Suprapubic skin (tissue), 4 donors: ENCODE measurements at regions not wholly inside any gene's neighbourhood (a gene's known extent, or its start where the extent isn't known, plus 50 kb on each side); places are given as distances from the start of the nearest gene placed in this dataset.

Experiments
- EP300 ChIP-seq: sonication (generic); formaldehyde crosslinking; IDR thresholded peaks from one replicate; pipeline ENCODE4 v1.6.1; 2017; ENCODE audit warnings: antibody characterized with exemption
- POLR2A ChIP-seq, 2 donors: fragments of 450-650 bp; IDR thresholded peaks; one replicate each; pipeline ENCODE4 v1.6.1; 2017; ENCODE audit warnings: antibody characterized with exemption in 2 of 2, mild to moderate bottlenecking in 2 of 2, moderate library complexity in 2 of 2
- POLR2AphosphoS5 ChIP-seq, 3 donors: sonication (generic); formaldehyde crosslinking; IDR thresholded peaks; one replicate each; pipeline ENCODE4 v1.6.1; 2017; ENCODE audit warnings: antibody characterized with exemption in 3 of 3
- TF ChIP-seq, protein P1 (sequence below), 2 donors: fragments of 200-600 bp in 1 of 2; fragments of 450-650 bp in 1 of 2; sonication (generic) in 1 of 2; IDR thresholded peaks; one replicate each; pipeline ENCODE4 v1.5.1; 2016 to 2019; ENCODE audit warnings: antibody characterized with exemption in 2 of 2, mild to moderate bottlenecking in 1 of 2, moderate library complexity in 1 of 2

DNA sequence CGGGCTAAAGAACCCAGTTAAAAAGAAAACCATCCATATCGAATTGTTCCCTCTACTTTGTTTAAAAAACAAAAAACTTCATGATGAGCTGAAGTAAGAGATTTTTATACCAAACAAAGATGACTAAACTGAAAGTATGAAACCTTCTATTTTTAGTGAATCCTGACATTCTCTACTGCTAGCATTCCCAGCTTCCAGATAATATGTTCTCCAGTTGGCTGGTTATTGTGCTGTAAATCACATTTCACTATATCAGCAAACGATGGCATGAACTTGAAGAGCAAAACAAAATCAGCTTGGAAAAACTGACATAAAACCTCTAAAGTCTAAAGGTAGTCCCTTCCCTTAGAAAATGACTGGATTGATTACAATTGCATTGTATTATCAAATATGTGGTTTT lies 68.1 kb upstream of the APP start:
- TF ChIP-seq, protein P1, sequence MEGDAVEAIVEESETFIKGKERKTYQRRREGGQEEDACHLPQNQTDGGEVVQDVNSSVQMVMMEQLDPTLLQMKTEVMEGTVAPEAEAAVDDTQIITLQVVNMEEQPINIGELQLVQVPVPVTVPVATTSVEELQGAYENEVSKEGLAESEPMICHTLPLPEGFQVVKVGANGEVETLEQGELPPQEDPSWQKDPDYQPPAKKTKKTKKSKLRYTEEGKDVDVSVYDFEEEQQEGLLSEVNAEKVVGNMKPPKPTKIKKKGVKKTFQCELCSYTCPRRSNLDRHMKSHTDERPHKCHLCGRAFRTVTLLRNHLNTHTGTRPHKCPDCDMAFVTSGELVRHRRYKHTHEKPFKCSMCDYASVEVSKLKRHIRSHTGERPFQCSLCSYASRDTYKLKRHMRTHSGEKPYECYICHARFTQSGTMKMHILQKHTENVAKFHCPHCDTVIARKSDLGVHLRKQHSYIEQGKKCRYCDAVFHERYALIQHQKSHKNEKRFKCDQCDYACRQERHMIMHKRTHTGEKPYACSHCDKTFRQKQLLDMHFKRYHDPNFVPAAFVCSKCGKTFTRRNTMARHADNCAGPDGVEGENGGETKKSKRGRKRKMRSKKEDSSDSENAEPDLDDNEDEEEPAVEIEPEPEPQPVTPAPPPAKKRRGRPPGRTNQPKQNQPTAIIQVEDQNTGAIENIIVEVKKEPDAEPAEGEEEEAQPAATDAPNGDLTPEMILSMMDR (IDR thresholded peaks at IDR 0.05): no peak
- TF ChIP-seq POLR2A (IDR thresholded peaks at IDR 0.05) (no peak), EP300 (no peak), POLR2AphosphoS5 (IDR thresholded peaks at IDR 0.05) (no peak)
